Fibroblast of peridontal ligament (primary cell): ENCODE measurements at regions not wholly inside any gene's neighbourhood (a gene's known extent, or its start where the extent isn't known, plus 50 kb on each side); places are given as distances from the start of the nearest gene placed in this dataset.
A peak's percentile ranks its signal among the peaks of the same experiment; 100 is the strongest.

ENCODE experiments used
- DNase-seq: peaks from one replicate; pipeline ENCODE4 v3.0.0-alpha.2; 2010; ENCODE audit errors: extremely low read depth

DNA sequence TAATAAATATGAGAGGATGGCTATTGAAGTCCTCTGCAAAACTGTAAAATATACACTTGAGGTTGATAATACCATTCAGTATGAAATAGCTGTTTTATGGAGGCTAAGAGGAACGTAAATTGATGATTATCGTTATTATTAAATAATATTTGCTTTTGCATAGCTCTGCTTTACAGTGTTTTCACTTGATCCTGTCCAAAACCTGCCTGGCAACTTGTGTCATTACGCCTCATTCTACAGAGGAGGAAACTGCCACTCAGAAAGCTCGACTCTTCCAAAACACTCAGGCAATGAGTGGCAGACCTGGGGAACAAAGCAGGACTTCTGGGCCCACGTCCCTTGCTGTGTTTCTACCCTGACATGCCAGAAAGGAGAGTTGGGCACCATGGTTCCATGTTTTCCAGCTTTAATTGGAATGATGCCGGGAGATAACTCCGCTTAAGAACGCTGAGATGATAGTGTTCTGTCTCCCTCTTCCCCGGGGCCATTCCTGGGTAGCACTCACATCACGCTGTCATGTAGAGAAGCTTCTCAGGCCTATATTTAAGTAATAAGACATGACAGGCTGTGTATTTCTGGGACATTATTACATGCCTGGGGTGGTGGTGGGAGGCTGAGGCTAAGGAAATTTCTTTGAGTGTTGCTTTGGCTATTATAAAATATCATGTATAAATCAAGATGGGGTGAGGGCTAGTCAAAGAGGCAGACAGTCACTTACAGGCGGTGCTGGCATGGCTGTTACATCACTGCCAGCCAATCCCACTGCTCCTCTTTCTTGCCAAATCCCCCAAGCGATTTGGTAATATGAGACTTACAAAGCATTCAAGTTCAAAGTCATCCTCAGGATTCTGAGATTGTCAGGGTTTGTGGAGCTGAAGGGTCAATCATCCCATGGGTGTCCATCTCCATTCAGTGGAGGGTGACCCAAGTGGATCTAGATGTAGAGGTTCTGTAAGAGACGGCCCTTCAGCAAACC is 501.7 kb downstream of the INSC start:
- DNase-seq = no peak

DNA sequence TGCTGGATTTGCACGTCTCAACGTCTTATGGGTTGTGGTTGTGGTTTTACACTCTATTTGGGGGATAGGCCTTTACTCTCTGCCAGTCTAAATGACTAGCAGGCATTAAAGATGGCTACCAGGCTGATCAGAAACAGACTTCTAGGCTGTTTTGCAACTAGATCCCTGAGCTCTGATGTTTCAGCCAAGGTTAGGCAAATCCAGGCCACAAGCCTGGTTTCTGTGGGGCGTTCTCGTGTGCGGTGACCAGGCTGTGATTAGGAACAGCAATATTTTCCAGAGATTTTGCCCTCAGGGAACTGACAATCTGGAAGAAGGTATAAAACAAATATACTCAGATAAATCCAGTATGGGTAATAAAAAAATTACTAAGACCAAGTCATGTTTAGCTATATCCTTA is 502.4 kb downstream of the INSC start:
- peak; percentile 35 for DNase-seq

DNA sequence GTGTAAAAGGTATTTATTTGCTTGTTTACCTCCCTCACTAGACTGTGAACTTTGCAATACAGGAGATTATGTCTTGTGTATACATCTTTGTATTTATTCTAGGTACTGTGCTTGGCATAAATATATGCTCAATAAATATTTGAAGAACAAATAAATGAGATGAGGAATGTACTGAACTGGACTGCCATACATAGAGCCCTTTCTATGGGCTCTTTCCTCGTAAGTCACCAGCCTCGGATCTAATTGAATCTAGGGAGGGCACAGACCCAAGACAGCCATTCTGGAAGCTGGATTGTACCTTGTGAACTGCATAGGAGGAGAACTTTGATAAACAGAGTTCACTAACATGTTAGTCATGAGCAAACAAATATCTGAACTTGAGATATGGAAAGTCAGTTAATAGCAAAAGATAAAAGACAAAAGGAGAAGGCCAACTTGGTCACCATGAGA is 503.9 kb downstream of the INSC start:
- no peak for DNase-seq

DNA sequence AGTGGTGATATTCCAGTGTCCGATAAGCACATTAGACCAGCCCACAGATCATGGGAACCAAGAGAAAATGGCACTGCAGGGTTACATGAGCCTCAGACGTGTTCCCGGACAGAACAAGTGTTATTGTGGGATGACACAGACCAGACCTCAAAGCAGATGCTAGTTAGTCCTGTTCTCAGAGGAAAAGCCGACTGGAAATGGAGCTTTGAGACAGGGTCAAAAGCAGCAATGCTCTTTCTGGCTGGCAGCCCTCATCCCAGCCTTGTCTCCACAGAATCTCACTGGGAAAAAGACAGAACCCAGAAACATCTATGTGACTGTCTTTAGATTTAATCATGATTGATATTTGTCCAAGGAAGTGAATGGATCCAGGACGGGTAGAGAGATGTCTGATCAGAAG is 506.8 kb downstream of the INSC start:
- DNase-seq = no peak

DNA sequence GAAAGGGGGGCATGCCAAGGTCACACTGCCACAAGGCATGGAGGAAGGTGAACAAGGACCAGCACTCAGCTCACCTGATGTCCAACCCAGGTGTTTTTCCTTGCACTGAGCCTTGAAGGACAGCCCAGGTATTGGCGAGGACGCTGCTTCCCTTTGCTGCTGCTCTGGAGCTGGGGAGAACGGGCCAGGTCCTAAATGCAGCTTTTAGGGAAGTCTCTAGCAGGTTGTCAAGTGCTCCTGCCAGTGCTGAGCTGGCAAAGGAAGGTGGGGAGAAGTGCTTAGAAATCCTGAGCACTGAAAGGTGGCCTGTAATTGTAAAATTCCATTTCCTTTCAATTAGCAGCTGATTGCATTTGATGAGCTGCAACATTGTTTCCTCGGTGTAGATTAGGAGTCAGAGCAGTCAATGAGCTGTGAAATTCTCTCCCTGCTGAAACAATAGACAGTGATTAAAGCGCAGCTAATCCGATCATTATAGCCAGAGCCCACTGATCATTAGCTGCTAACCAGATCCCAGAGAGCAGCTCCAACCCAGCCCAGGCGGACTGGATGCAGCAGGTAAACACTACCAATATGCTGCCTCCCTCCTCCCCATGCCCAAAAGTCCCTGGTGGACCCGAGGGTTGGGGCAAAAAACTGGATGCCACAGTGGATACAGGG is 507.6 kb downstream of the INSC start:
- DNase-seq = no peak

DNA sequence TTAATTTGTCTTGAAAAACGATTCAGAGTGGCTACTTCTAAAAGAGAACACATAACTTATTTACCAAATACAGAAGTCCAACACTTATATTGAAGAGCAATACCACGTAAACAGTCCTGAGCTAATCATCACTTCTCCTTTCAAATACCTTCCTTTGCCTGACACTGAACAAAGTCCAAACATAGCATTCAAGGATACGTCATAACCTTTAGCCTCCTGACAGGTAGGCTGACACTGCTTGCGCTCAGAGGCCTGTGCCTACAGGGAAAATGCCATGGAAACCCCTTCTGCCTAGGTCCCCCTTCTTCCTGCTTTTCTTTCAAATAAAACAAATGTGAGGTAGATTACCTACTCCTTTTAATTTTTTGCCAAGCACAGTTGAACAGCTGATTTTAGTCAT is 510.0 kb downstream of the INSC start:
- DNase-seq = no peak

DNA sequence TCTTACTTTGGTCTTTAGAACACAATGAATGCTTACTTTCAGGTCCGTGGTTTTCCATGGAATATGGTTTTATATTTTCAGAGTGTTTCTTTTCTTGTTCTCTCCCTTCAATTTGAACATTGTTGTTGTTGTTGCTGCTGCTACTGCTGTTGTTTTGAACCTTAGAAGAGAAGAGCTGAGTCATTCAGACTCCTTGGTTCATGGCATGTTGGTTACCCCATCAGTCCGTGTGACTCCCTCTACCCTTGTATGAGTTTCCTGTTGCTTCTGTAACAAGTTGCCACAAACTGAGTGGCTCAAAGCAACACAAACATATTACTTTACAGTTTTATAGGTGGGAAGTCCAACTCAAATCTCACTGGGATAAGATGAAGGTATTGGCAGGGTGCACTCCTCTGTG is 511.0 kb downstream of the INSC start:
- no peak for DNase-seq

DNA sequence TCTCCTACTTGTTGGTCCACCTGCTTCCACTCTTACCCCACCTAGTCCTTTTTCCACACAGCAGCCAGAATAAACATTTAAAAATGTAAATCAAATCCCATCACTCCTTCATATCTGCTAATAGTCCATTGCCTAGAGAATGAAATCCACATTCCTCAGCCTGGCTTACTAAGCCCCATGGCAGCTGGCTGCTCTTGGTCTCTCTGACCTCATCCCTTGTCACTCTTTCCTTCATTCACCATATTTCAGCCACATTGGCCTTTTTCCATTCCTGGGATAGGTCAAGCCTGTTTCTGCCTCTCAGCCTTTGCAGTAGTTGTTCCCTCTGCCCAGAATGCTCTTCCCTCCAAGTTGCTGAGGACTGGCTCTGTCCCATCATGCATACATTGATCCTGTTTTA is 512.8 kb downstream of the INSC start:
- peak; percentile 36 for DNase-seq

DNA sequence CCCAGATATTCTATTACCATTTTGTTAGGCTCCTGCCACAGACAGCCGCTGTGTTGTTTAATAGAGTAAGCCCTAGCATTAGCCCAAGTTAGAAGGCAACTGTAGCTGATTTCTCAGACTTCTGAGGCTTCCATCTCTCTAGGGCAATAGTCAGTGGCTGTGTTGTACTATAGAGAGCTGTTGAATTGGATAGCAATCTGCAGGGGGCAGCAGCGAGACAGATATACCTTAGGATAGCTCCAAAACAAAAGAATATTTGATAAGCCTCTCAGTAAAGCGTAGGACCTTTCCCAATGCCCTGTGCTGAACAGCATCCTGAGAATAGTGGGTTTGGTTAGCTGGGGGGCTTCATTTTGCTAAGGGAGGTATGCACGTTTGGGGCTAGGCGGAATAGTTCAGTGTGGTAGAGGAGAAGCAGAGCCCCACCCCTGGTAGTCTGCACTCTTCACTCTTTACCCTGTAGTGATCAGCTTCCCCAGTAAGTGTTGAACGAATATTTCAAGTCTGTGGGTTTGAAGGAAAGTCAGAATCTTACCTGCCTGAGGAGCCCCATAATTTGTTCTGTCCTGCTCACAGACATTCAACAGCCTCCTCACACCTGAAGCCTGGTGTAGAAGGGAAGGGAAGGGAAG is 515.1 kb downstream of the INSC start:
- no peak for DNase-seq

DNA sequence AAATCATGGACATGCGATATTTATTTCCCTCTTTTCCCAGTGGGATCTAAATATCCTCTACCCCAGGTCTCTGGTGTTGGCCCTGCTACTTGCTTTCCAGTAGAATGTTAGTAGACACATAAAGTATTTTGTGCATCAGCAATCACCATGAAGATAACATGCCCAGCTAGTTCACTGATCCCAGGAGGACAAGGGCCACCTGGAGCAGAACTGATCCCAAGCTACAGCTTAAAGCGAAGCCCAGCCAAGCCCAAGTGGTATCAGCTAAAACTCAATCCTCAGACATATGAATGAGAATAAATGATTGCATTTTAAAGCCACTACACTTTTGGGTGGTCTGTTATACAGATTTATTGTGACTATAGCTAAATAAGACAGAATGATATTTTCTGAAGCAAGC is 516.2 kb downstream of the INSC start:
- DNase-seq = no peak

DNA sequence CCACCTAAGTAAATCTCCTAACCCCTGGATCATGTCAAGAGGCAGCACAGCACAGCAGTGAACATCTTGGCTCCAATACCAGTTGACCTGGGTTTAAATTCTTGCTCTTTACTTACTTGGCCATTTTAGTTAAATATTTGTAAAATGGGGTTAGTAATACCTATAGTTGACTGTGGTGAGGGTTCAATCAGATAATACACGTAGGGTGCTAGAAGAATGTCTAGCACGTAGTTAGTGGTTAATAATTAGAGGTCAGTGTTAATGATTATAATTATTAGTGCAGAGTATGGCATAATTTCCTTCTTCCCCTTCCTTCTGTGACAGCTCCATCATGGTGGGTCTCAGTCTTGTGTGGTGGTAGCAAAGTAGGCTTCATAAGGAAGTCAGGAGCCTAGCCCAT is 520.8 kb downstream of the INSC start:
- DNase-seq = no peak

DNA sequence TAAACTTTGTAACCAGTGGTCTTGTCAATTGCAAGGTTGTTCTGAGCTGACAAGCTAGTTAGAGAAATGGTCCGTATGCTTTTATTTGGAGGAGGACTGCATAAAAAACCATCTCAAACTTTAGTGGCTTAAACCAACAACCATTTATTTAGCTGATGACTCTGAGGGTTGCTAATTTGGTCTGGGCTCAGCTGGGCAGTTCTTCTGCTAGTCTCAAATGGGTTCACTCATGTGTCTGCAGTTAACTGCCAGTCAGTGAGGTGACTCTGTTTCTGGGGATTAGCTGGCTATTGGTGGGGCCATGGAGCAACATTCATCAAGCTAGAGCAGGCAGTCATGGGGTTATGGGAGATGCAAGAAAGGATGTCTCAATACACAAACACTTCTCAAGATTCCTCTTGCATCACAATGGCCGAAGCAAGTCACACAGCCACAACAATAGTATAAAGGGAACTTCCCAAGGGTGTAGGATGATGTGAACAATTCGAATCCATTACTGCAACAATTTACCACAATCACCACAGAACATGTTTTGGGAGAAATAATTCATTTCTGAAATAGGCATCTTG is 521.9 kb downstream of the INSC start:
- no peak for DNase-seq

DNA sequence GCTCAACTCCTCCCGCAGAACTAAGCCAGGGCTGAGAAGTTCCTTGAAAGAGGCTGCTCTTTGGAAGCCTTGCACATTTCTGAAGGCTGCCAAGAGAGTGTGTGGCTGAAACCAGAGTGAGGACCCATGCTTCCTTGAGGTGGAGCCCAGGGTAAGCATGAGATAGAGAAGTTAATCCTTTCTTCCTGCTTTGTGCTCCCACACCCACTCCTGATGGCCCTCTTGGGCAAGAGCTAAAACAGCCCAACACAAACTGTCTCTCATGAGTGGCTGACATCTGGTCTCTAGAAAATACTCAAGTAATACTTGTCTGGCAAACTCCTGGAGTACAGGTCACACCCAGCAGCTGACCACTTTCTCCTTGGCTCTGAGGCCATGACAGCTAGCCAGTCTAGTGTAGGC is 523.7 kb downstream of the INSC start:
- DNase-seq = no peak

DNA sequence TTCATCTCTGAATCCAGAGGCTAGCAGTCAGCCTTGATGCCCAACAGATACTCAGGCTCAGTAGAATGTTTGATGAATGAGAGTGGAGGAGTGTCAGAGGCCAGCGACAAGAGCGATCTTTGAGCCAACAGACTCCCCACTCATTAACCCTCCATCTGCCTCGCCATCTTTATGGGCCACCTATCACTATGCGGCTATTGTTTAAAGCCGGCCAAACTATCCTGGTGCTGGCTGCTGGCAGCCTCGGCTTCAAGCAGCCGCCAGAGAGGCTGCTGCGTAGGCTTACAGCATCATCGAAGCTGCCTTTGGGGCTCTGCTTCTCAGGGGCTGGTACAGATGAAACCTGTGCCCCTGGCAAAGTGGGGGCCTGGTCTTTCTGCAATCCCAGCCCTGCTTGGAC is 525.6 kb downstream of the INSC start:
- no peak for DNase-seq

DNA sequence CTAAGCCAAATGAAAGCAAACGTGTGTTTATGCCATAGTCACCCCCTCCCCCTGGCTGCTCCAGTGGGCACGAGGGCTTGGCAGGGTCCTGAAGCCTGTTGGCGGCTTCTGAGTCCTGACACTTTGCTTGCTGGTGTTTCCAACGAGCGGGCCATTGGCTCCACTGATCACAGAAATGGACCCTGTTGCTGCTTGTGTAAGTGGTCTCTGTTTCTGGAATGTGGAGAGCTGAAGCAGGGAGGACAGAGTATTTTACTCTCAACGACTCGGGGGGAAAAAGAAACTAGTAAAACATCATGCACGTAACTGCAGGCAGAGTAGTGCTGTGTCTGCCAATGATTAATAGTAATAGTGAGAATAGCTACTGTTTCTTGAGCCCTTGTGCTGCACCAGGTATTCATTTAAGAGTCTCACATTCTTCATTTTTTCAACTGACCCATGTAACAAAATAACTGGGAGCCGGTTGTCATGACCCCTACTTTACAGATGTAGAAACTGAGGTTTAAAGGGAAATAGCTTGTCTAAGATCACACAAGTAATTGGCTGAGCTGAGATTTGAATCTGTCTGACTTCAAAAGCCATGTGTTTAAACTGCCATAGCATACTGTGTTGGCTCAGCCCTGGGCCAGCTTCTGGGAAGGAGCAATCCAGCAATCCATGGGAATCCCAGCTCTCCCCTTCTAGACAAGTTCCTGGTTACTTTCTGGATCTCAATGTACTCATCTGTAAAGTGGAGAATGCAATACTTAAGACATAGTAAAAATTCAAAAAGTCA is 526.7 kb downstream of the INSC start:
- DNase-seq = no peak

DNA sequence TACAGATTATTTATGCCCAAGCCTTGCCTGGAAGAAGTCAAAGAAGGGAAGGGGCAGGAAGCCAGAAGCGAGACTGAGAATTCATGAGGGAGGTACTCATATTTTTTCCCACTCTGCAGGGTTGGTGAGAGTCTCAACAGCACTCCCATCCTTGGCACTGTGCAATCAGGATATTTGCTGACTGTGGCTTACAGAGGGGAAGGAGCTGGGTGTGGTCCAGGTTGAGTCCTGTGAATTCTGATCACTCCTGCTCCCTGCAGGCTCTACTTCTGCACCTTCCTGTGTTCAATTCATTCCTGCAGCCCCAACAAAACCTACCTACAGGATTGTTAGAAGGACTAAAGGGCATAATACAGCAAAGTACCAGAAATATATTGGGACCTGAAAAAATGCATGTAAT is 530.5 kb downstream of the INSC start:
- DNase-seq = no peak

DNA sequence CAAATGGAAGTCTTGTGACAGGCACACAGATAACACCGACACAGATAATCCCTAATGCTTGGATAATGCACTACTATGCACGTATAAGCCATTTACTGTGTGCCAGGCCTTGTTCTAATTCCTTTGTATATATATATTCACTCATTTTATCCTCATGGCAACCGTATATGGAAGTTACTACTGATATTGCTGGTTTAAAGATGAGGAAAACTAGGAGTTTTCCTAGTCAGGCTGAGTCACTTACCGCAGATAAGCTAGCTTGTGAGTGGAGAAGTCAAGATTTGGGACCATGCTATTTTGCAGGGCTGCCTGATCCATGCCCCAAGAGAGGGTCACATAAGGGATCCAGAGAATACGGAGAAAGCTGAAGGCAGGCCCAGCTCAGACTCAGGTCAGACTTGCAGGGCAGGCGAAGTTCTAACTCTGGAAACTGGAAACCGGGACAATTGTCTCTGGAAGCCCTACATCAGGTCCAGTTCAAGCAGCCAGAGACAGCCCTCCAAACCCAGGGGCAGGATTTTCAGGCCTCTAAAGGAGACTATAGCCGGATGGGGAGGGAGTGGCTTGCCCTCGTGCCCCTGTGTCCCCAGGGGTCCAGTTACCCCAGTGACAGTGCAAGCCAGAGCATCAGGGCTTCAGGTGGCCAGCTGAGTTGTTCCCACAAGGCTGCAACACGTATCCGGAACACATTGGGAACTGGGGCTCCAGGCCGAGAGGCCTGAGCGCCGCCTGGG is 534.8 kb downstream of the INSC start:
- DNase-seq = peak; percentile 19

DNA sequence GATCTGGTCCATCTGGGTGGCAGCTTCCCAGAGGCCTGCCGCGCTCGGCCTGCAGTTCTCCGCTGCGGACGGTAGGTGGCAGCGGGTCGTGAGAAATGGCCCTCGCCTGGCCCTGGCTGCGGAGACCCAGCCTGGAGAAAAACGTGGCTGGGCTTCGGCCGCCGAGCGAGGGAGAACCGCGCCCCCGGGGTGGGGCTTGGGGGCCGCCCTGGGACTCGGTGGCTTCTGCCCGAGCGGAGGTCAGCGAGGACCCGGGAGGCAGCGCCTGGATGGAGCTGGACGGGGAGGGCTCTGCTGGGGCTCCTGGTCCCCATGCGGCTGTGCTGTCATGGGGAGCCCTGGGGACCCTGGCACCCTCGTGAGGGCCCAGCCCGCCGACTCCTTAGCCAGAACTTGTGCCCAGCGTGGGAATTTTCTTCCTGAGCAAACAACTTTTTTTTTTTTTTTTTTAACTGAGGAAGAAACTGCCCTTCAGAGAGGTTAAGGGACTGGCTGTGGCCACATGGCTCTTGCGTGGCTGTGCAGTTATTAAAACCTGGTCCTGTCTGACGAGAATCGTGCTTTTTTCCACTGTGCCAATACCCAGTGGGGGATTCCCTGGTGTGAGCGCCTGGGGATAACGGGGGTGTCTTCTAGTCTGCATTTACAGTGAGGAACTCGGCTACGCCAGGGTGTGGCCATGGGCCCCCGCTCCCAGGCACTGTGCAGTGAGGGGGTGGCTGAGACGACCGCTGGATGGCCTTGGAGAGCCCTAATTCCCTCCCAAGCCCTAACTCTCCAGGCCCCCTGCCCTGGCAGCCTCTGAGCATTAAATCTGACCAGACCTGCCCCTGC is 535.6 kb downstream of the INSC start:
- peak; percentile 88 for DNase-seq

DNA sequence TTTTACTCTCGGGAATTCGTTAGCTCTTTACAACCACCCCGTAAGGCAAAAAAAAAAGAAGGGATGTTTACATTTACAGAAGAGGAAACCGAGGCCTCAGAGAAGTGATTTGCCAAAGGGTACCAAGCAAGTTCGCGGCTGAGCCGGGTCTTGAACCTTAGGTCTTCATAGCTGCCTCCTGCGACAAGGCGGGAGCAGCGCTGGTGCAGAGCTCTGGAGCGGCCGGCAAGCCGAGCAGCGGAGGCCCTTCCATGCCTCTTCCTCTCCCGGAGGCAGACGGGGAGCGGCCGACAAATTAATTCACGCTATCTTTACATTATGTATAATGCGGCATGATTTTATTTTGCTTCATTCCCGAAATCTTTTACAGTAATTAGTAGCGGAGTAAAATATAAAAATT is 536.3 kb downstream of the INSC start:
- DNase-seq = no peak

DNA sequence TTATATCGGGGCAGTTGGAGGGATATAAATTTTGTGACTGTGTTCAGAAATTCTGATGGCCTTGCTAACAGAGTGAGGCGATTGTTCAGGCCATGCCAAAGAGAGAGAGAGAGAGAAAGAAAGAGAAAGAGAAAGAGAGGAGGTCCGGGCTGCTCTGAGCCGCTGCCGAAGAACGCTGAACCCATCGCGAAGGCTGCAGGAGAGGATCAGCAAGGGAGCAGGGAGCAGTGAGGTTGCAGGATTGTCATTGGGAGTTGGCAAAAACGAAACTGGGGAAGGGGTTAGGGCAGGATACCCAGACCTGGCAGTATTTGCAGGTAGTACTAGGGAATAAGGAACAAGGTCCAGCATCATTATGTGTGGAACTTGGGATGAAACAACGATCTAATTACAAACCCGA is 537.1 kb downstream of the INSC start:
- no peak for DNase-seq
